ENCODE measurements at regions not wholly inside any gene's neighbourhood (a gene's known extent, or its start where the extent isn't known, plus 50 kb on each side); places are given as distances from the start of the nearest gene placed in this dataset.

- TF ChIP-seq CTCF (conservative IDR thresholded peaks at IDR 0.05; ENCODE audit: low read length) (no peak), EZH2phosphoT487 (IDR thresholded peaks at IDR 0.05; ENCODE audit: borderline replicate concordance, low read depth, low read length) (no peak)
Measured at GRCh38 chr4:20383969-20384368, 132.3 kb downstream of the SLIT2 start.

Measured in OCI-LY7 (cell line).